ENCODE measurements at regions not wholly inside any gene's neighbourhood (a gene's known extent, or its start where the extent isn't known, plus 50 kb on each side); places are given as distances from the start of the nearest gene placed in this dataset.

DNA sequence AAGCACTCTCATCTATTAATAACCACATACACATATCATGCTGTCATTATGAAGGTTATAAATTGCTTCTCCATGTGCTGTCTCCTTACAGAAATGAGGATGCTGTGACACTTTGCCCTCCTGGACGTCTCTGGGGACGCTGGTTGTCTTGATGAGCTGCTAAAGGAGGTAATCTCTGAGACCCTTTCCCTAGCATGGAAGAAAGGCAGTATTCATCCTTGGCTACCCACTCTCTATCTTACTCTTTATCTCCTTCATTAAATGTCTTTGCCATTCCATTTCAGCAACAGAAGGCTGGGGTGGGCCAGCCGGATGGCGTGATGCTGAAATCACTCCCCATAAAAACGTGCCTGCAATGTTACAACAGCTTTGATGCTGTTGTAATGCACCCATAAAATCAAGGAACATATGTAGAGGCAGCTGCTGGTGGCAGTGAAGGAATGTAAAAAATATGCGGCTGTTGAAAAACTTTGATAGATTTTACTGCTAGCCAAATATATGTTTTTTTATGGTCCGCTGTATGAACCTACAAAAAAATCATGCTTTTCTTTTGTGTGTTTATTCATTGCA, 715.1 kb upstream of the API5 start:
- Histone ChIP-seq H3K27me3 (ENCODE audit: control insufficient read depth in 2 of 2, insufficient read depth in 2 of 2, low read length in 2 of 2) (no peaks in the 10 kb centered on the region), H3K4me3 (ENCODE audit: low read length in 2 of 2) (no peak overlapping the region), H3K4me1 (ENCODE audit: control insufficient read depth in 2 of 2, insufficient read depth in 2 of 2, low read length in 2 of 2) (no peaks in the 10 kb centered on the region), H3K27ac (ENCODE audit: low read depth in 2 of 2, low read length in 2 of 2) (no peak overlapping the region), H3K9me3 (ENCODE audit: control insufficient read depth in 2 of 2, low read length in 2 of 2) (no peaks in the 10 kb centered on the region), H3K9ac (ENCODE audit: low read depth in 1 of 2, low read length in 2 of 2) (no peak overlapping the region), H3K36me3 (ENCODE audit: control insufficient read depth in 2 of 2, insufficient read depth in 2 of 2, low read length in 2 of 2) (no peaks in the 10 kb centered on the region)

DNA sequence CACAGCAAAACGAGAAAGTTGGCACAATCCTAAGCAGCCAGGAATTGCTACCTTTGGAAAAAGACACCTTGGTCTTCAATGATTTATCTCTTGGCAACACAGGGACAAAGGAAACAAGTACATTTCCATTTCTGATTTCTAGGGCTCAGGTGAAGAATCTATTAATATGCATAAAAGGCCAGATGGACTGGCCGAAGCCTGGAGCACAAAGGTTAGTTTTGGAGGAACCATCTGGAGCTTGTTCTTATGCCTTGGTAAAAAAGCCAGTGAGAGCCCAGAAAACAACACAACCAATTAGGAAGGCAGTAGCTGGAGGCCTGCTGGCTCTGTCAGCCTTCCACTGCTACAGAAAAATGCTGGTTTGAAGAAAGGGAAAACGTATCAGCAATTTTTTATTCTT, 713.5 kb upstream of the API5 start:
- no peak overlapping the region for H3K27ac ChIP-seq (ENCODE audit: low read depth in 2 of 2, low read length in 2 of 2)
- H3K9me3 ChIP-seq (ENCODE audit: control insufficient read depth in 2 of 2, low read length in 2 of 2), result no peaks in the 10 kb centered on the region
- H3K27me3 ChIP-seq (ENCODE audit: control insufficient read depth in 2 of 2, insufficient read depth in 2 of 2, low read length in 2 of 2), result no peaks in the 10 kb centered on the region
- H3K9ac ChIP-seq (ENCODE audit: low read depth in 1 of 2, low read length in 2 of 2), result no peak overlapping the region
- H3K4me1 ChIP-seq (ENCODE audit: control insufficient read depth in 2 of 2, insufficient read depth in 2 of 2, low read length in 2 of 2), result no peaks in the 10 kb centered on the region
- H3K36me3 ChIP-seq (ENCODE audit: control insufficient read depth in 2 of 2, insufficient read depth in 2 of 2, low read length in 2 of 2), result no peaks in the 10 kb centered on the region
- no peak overlapping the region for H3K4me3 ChIP-seq (ENCODE audit: low read length in 2 of 2)

DNA sequence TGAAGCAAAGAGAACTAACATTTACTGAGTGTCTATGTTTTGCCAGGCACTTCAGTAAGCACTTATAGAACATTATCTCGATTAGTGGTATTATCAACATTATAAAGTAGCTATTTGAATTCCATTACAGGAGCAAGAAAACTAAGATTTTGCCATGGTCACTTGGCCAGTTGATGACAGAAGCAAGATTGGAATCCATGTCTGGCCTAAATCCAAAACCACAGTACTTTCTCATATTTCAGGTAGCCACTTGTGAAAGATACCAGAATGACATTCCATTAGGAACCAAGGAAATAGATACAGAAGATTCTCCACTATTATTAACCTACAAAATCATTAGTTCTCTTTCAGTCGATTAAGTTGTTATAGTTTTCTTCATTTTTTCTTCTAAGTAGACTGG, 691.0 kb upstream of the API5 start:
- Histone ChIP-seq H3K27me3 (ENCODE audit: control insufficient read depth in 2 of 2, insufficient read depth in 2 of 2, low read length in 2 of 2) (no peaks in the 10 kb centered on the region), H3K9me3 (ENCODE audit: control insufficient read depth in 2 of 2, low read length in 2 of 2) (no peaks in the 10 kb centered on the region), H3K36me3 (ENCODE audit: control insufficient read depth in 2 of 2, insufficient read depth in 2 of 2, low read length in 2 of 2) (no peaks in the 10 kb centered on the region), H3K4me3 (ENCODE audit: low read length in 2 of 2) (no peak overlapping the region), H3K9ac (ENCODE audit: low read depth in 1 of 2, low read length in 2 of 2) (no peak overlapping the region), H3K27ac (ENCODE audit: low read depth in 2 of 2, low read length in 2 of 2) (no peak overlapping the region), H3K4me1 (ENCODE audit: control insufficient read depth in 2 of 2, insufficient read depth in 2 of 2, low read length in 2 of 2) (no peaks in the 10 kb centered on the region)

DNA sequence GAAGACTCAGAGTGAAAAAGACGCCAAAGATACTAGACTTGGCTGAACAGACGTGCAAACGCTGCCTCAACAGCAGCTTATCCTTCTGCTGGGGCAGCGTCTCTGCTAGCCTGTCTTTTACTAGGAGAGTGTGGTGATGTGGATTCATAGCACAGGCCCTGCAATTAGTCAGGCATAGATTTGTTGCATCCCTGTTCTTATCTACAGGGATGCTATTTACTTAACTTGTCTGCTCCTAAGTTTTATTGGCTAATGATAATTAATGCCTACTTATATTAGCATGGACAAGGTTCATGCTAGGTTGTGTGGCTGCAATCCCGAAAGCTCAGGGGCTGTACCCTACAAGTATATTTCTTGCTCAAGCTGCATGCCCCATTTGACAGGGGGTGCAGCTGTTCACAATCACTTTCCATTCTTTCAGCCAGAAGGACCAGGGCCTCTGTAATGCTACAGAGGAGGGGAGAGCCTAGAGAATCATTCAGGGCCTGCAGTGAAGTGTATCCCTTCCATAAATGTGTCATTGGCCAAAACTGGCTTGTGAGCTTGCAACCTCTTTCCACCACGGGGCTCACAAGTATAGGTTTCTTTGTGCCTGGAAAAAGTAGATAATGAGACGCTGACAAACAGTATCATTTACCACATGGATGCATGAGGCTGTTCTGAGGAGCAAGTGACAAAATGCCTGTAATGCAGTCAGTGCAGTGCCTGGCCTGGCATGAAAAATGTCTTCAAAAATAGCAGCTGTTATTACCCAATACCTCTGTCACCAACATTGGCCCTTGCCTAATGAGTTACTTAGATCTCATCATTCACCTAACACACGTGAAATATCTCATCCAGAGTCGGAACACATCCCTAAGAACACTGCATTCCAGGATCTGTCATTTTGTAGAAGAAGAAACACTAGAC, 685.8 kb upstream of the API5 start:
- Histone ChIP-seq H3K9ac (ENCODE audit: low read depth in 1 of 2, low read length in 2 of 2) (no peak overlapping the region), H3K4me3 (ENCODE audit: low read length in 2 of 2) (no peak overlapping the region), H3K9me3 (ENCODE audit: control insufficient read depth in 2 of 2, low read length in 2 of 2) (no peaks in the 10 kb centered on the region), H3K27ac (ENCODE audit: low read depth in 2 of 2, low read length in 2 of 2) (no peak overlapping the region), H3K36me3 (ENCODE audit: control insufficient read depth in 2 of 2, insufficient read depth in 2 of 2, low read length in 2 of 2) (no peaks in the 10 kb centered on the region), H3K4me1 (ENCODE audit: control insufficient read depth in 2 of 2, insufficient read depth in 2 of 2, low read length in 2 of 2) (no peaks in the 10 kb centered on the region), H3K27me3 (ENCODE audit: control insufficient read depth in 2 of 2, insufficient read depth in 2 of 2, low read length in 2 of 2) (no peaks in the 10 kb centered on the region)

- Histone ChIP-seq H3K36me3 (ENCODE audit: control insufficient read depth in 2 of 2, insufficient read depth in 2 of 2, low read length in 2 of 2) (no peaks in the 10 kb centered on the region), H3K9ac (ENCODE audit: low read depth in 1 of 2, low read length in 2 of 2) (no peak overlapping the region), H3K27me3 (ENCODE audit: control insufficient read depth in 2 of 2, insufficient read depth in 2 of 2, low read length in 2 of 2) (no peaks in the 10 kb centered on the region), H3K4me1 (ENCODE audit: control insufficient read depth in 2 of 2, insufficient read depth in 2 of 2, low read length in 2 of 2) (no peaks in the 10 kb centered on the region), H3K4me3 (ENCODE audit: low read length in 2 of 2) (no peak overlapping the region), H3K27ac (ENCODE audit: low read depth in 2 of 2, low read length in 2 of 2) (no peak overlapping the region), H3K9me3 (ENCODE audit: control insufficient read depth in 2 of 2, low read length in 2 of 2) (no peaks in the 10 kb centered on the region)
Observed at GRCh38 chr11:42631220-42631843, 680.5 kb upstream of the API5 start.

DNA sequence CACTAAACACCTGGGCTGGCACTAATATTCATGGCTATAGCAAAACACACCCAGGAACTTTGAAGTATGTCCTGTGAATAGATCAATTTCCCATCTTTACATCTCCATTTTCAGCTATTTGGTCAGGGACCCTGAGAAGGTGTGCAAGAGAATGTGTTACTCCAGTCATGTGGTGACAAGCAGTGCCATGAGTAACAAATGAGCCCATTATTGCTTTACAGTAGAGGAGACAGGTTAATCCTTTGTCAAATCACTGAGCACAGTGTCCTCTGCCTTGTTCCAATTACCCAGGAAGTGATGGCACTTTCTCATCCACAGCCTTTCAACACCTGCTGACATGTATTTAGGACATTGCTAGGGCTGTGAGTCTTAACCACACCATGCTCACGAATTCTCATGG, 664.8 kb upstream of the API5 start:
- Histone ChIP-seq H3K9me3 (ENCODE audit: control insufficient read depth in 2 of 2, low read length in 2 of 2) (no peaks in the 10 kb centered on the region), H3K9ac (ENCODE audit: low read depth in 1 of 2, low read length in 2 of 2) (no peak overlapping the region), H3K4me3 (ENCODE audit: low read length in 2 of 2) (no peak overlapping the region), H3K27me3 (ENCODE audit: control insufficient read depth in 2 of 2, insufficient read depth in 2 of 2, low read length in 2 of 2) (no peaks in the 10 kb centered on the region), H3K27ac (ENCODE audit: low read depth in 2 of 2, low read length in 2 of 2) (no peak overlapping the region), H3K4me1 (ENCODE audit: control insufficient read depth in 2 of 2, insufficient read depth in 2 of 2, low read length in 2 of 2) (no peaks in the 10 kb centered on the region), H3K36me3 (ENCODE audit: control insufficient read depth in 2 of 2, insufficient read depth in 2 of 2, low read length in 2 of 2) (no peaks in the 10 kb centered on the region)

GRCh38 chr11:42647993-42648392, 663.8 kb upstream of the API5 start:
- Histone ChIP-seq H3K4me1 (ENCODE audit: control insufficient read depth in 2 of 2, insufficient read depth in 2 of 2, low read length in 2 of 2) (no peaks in the 10 kb centered on the region), H3K9ac (ENCODE audit: low read depth in 1 of 2, low read length in 2 of 2) (no peak overlapping the region), H3K36me3 (ENCODE audit: control insufficient read depth in 2 of 2, insufficient read depth in 2 of 2, low read length in 2 of 2) (no peaks in the 10 kb centered on the region), H3K4me3 (ENCODE audit: low read length in 2 of 2) (no peak overlapping the region), H3K27ac (ENCODE audit: low read depth in 2 of 2, low read length in 2 of 2) (no peak overlapping the region), H3K27me3 (ENCODE audit: control insufficient read depth in 2 of 2, insufficient read depth in 2 of 2, low read length in 2 of 2) (no peaks in the 10 kb centered on the region), H3K9me3 (ENCODE audit: control insufficient read depth in 2 of 2, low read length in 2 of 2) (no peaks in the 10 kb centered on the region)

- H3K4me3 ChIP-seq (ENCODE audit: low read length in 2 of 2), result no peak overlapping the region
- no peaks in the 10 kb centered on the region for H3K9me3 ChIP-seq (ENCODE audit: control insufficient read depth in 2 of 2, low read length in 2 of 2)
- H3K27ac ChIP-seq (ENCODE audit: low read depth in 2 of 2, low read length in 2 of 2), result no peak overlapping the region
- H3K9ac ChIP-seq (ENCODE audit: low read depth in 1 of 2, low read length in 2 of 2), result no peak overlapping the region
- H3K27me3 ChIP-seq (ENCODE audit: control insufficient read depth in 2 of 2, insufficient read depth in 2 of 2, low read length in 2 of 2), result no peaks in the 10 kb centered on the region
- no peaks in the 10 kb centered on the region for H3K36me3 ChIP-seq (ENCODE audit: control insufficient read depth in 2 of 2, insufficient read depth in 2 of 2, low read length in 2 of 2)
- H3K4me1 ChIP-seq (ENCODE audit: control insufficient read depth in 2 of 2, insufficient read depth in 2 of 2, low read length in 2 of 2), result no peaks in the 10 kb centered on the region
Observed at GRCh38 chr11:42651621-42652020, 660.2 kb upstream of the API5 start.

DNA sequence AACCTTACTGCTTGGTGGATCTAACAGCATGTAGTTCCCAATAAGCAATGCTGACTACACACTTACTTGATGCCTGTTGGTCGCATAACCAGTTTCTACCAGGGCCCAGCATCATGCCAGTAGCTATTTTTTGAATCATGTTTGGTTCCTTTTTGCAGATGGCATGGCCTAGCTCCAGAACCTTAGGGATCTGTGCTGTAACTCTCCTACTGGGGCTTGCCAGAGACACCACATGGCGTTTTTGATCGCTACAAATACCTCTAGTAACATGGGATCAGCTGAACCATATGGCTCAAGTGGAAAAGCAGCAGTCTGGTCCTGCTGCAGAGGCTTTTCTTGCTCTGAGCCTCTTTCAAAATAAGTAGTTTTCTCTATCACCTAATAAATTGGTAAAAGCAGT, 654.6 kb upstream of the API5 start:
- no peaks in the 10 kb centered on the region for H3K36me3 ChIP-seq (ENCODE audit: control insufficient read depth in 2 of 2, insufficient read depth in 2 of 2, low read length in 2 of 2)
- no peak overlapping the region for H3K27ac ChIP-seq (ENCODE audit: low read depth in 2 of 2, low read length in 2 of 2)
- H3K27me3 ChIP-seq (ENCODE audit: control insufficient read depth in 2 of 2, insufficient read depth in 2 of 2, low read length in 2 of 2), result no peaks in the 10 kb centered on the region
- H3K4me3 ChIP-seq (ENCODE audit: low read length in 2 of 2), result no peak overlapping the region
- H3K9me3 ChIP-seq (ENCODE audit: control insufficient read depth in 2 of 2, low read length in 2 of 2), result no peaks in the 10 kb centered on the region
- H3K9ac ChIP-seq (ENCODE audit: low read depth in 1 of 2, low read length in 2 of 2), result no peak overlapping the region
- no peaks in the 10 kb centered on the region for H3K4me1 ChIP-seq (ENCODE audit: control insufficient read depth in 2 of 2, insufficient read depth in 2 of 2, low read length in 2 of 2)

DNA sequence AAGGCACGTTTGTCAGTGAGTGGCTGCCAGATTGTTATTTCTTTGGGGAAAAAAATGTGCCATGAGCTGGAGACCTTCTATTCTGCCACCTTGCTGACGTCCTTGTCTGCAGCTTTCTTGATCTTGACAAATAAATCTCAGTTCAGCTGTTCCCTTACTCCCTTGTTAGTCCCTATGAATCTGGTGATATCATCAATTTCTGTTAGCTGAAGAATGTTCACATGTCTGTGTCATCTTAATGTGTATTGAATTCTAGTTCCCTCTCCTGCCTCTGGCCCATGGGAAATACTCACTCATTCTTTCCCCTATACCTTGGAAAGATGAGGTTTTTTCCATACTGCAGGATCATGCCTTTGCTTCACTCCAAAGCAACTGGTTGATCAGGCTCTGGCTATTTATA, 649.9 kb upstream of the API5 start:
- no peaks in the 10 kb centered on the region for H3K27me3 ChIP-seq (ENCODE audit: control insufficient read depth in 2 of 2, insufficient read depth in 2 of 2, low read length in 2 of 2)
- H3K36me3 ChIP-seq (ENCODE audit: control insufficient read depth in 2 of 2, insufficient read depth in 2 of 2, low read length in 2 of 2), result no peaks in the 10 kb centered on the region
- H3K9ac ChIP-seq (ENCODE audit: low read depth in 1 of 2, low read length in 2 of 2), result no peak overlapping the region
- H3K9me3 ChIP-seq (ENCODE audit: control insufficient read depth in 2 of 2, low read length in 2 of 2), result no peaks in the 10 kb centered on the region
- no peak overlapping the region for H3K4me3 ChIP-seq (ENCODE audit: low read length in 2 of 2)
- H3K4me1 ChIP-seq (ENCODE audit: control insufficient read depth in 2 of 2, insufficient read depth in 2 of 2, low read length in 2 of 2), result no peaks in the 10 kb centered on the region
- H3K27ac ChIP-seq (ENCODE audit: low read depth in 2 of 2, low read length in 2 of 2), result no peak overlapping the region

All from mucosa of rectum (tissue), 2 donors.